SK-N-MC (cell line): ENCODE measurements at regions not wholly inside any gene's neighbourhood (a gene's known extent, or its start where the extent isn't known, plus 50 kb on each side); places are given as distances from the start of the nearest gene placed in this dataset.

Experiments used
- DNase-seq: peaks from one replicate; pipeline ENCODE4 v3.0.0-alpha.2; 2011; ENCODE audit warnings: low read depth, low spot score
- H3K27ac ChIP-seq: fragments of 200-600 bp; sonication (generic); 2 replicates; pipeline ENCODE4 v1.5.1; 2016; ENCODE audit warnings: mixed run types
- H3K36me3 ChIP-seq: fragments of 200-600 bp; sonication (generic); 2 replicates; pipeline ENCODE4 v1.6.1; 2017; ENCODE audit warnings: antibody characterized with exemption, low read length, mixed read lengths; ENCODE audit not compliant: insufficient read depth
- H3K4me3 ChIP-seq: fragments of 200-600 bp; sonication (generic); 2 replicates; pipeline ENCODE4 v1.5.1; 2016
- H3K9ac ChIP-seq: fragments of 200-600 bp; sonication (generic); 2 replicates; pipeline ENCODE4 v1.8.0; 2017; ENCODE audit warnings: mixed run types, mixed read lengths; ENCODE audit not compliant: insufficient read length
- H3K9me3 ChIP-seq: fragments of 200-600 bp; sonication (generic); 2 replicates; pipeline ENCODE4 v1.6.1; 2017; ENCODE audit warnings: low read depth, mild to moderate bottlenecking, antibody characterized with exemption, low read length, moderate library complexity, mixed read lengths
- EZH2 ChIP-seq: fragments of 200-600 bp; sonication (generic); IDR thresholded peaks from one replicate; pipeline ENCODE4 v1.6.1; 2017; ENCODE audit warnings: antibody characterized with exemption
- FOXP2 ChIP-seq: optimal IDR thresholded peaks from 2 replicates; pipeline ENCODE3; 2011; ENCODE audit warnings: mild to moderate bottlenecking, moderate library complexity; ENCODE audit not compliant: insufficient read depth; ENCODE audit errors: extremely low read length, control extremely low read depth
- POLR2AphosphoS5 ChIP-seq: IDR thresholded peaks from 2 replicates; pipeline ENCODE4 v1.6.1; 2012; ENCODE audit warnings: mild to moderate bottlenecking, low read depth, low read length, borderline replicate concordance

DNA sequence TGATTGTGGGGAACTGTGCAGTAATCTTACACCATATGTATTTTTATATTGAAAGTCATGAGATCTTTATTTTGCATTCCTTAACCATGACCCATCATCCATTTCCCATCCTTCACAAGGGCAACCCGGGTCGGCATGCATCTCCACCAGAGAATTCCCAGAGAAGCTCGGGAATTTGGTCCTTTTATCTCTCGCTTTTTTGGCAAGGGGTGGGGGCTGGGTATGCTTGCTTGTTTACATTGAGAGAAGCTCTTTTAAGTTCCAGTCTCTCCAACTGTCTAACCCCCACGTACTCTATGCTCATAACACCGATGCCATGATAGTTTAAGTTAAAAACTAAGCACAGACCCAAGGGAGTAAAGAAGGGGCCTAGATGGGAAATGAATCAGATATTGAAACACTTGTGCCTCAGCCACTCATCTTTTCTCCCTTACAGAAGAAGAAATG is 109.9 kb upstream of the NFIB start:
- H3K27ac ChIP-seq, result no peak overlapping the region

GRCh38 chr9:14421291-14421690 is 107.3 kb upstream of the NFIB start:
- DNase-seq, result no peak
- no peak for TF ChIP-seq FOXP2
- TF ChIP-seq EZH2, result no peak
- TF ChIP-seq POLR2AphosphoS5, result no peak
- no peak overlapping the region for H3K27ac ChIP-seq
- H3K4me3 ChIP-seq, result no peak overlapping the region
- H3K9me3 ChIP-seq, result no peaks in the 10 kb centered on the region
- H3K36me3 ChIP-seq, result no peaks in the 10 kb centered on the region
- H3K9ac ChIP-seq, result no peak overlapping the region

More for the DNA sequence above, 109.9 kb upstream of the NFIB start:
- no peak overlapping the region for H3K4me3 ChIP-seq
- H3K9me3 ChIP-seq, result no peaks in the 10 kb centered on the region
- DNase-seq, result no peak
- no peaks in the 10 kb centered on the region for H3K36me3 ChIP-seq
- TF ChIP-seq POLR2AphosphoS5, result no peak
- TF ChIP-seq FOXP2, result no peak
- TF ChIP-seq EZH2, result no peak
- no peak overlapping the region for H3K9ac ChIP-seq

DNA sequence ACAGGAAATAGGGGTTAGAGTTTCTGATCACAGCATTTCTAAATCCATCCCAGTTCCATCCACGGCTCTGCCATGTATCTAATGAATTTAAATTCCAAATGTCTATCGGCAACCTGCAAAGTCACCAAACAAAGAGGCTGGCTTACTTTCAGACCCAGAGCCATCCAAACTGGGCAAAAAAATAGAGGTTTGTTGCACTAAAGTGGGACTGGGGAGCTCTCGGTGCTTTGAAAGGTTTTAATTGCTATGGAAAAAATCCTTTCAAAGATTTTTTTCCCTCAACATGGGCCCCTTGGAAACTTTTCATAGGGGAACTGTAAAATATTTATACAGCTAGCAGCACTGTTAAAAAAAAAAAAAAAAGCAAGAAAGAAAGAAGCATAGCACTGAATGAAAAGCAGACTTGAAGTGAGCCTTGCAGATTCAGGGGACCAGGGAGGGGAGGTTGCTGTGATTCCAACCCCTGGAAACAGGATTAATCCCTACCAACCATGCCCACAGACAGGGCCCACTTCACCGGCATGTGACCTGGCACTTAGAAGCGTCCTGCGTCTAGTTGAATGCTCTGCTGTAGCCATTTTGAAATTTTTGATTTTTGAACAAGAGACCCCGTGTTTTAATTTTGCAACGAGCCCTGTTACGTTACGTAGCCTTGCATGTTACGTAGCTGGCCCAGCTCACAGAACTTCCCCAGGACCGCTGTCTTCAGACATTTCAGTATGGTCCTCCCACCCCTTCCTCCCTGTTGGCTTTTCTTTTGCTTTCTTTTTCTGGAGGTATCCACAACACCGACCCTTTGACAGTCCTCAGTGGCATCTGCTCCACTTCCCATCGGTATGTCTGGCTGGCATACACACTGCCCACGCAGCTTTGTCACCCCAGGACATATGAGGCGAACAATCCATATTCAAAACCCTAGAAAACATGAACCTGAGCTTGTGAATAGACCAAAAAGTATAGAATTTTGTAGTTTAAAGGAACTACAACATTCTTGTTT is 105.3 kb upstream of the NFIB start:
- peak overlapping the region; percentile 99 for H3K27ac ChIP-seq
- peak overlapping the region; percentile 76 for H3K9ac ChIP-seq

GRCh38 chr9:14418301-14418940 is 104.5 kb upstream of the NFIB start:
- peak overlapping the region; percentile 99 for H3K27ac ChIP-seq
- peak; percentile 95 for DNase-seq
- H3K36me3 ChIP-seq, result no peaks in the 10 kb centered on the region
- no peaks in the 10 kb centered on the region for H3K9me3 ChIP-seq
- H3K9ac ChIP-seq, result peak overlapping the region; percentile 76
- TF ChIP-seq EZH2 (no peak), FOXP2 (peak; percentile 84), POLR2AphosphoS5 (peak; percentile 33; the same call in 1 of the 2 replicates)
- peak overlapping the region; percentile 70 for H3K4me3 ChIP-seq

More for the DNA sequence above, 105.3 kb upstream of the NFIB start:
- no peak for TF ChIP-seq EZH2
- TF ChIP-seq POLR2AphosphoS5, result no peak; the same call in 1 of the 2 replicates
- no peak for TF ChIP-seq FOXP2
- Histone ChIP-seq H3K4me3 (peak overlapping the region; percentile 70), H3K36me3 (no peaks in the 10 kb centered on the region), H3K9me3 (no peaks in the 10 kb centered on the region)
- peak; percentile 99 for DNase-seq

DNA sequence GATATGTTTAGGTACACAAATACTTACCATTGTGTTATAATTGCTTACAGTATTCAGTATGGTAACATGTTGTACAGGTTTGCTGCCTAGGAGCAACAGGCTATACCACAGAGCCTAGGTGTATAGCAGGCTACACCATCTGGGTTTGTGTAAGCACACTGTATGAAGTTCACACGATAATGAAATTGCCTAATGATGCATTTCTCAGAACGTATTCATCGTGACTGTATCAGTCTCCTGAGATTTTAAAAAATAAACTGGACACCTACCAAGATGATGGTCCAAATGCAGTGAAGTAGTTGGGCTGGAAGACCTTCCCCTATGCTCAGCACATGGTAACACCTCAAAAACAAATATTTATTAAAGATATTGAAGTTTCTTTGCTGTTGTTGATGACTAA is 103.3 kb upstream of the NFIB start:
- no peaks in the 10 kb centered on the region for H3K36me3 ChIP-seq
- TF ChIP-seq FOXP2 (no peak), POLR2AphosphoS5 (no peak), EZH2 (no peak)
- no peaks in the 10 kb centered on the region for H3K9me3 ChIP-seq
- H3K27ac ChIP-seq, result peak overlapping the region; percentile 99; the same call in 1 of the 2 replicates
- no peak overlapping the region for H3K9ac ChIP-seq
- no peak overlapping the region for H3K4me3 ChIP-seq
- DNase-seq, result no peak

DNA sequence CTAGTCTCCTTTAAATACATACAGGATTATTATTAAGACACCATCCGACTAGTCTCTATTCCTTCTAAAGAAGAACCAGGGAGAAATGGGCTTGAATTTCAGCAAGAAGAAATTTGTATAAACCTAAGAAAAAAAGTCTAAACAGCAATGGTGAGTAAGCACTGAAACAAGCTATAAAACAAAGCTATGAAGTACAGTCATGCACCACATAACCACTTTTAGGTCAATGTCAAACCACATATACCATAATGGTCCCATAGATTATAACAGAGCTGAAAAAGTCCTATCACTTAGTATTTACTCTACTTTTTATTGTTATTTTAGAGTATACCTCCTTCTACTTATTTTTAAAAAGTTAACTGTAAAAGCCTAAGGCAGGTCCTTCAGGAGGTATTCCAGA is 102.0 kb upstream of the NFIB start:
- no peak overlapping the region for H3K4me3 ChIP-seq

DNA sequence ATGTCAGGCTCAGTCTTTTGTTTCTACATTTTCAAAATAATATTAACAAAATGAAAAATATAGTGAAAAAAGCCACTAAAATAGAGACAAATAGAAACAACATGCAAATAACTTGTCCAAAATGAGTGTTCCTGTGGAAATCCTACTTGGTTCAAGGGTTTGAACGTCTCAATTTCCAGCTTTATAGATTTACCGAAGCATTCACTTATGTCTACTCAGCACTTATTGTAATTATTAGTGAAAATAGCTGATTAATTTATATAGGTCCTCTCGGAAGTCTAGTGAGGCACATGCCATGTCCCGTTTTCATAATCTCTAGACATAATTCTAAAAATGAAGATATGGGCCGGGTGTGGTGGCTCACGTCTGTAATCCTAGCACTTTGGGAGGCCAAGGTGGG is 99.9 kb upstream of the NFIB start:
- no peak overlapping the region for H3K9ac ChIP-seq
- no peak for TF ChIP-seq EZH2
- TF ChIP-seq POLR2AphosphoS5, result no peak
- TF ChIP-seq FOXP2, result no peak
- H3K27ac ChIP-seq, result no peak overlapping the region
- no peak overlapping the region for H3K4me3 ChIP-seq
- H3K9me3 ChIP-seq, result no peaks in the 10 kb centered on the region
- no peak for DNase-seq
- H3K36me3 ChIP-seq, result no peaks in the 10 kb centered on the region

More for the DNA sequence above, 102.0 kb upstream of the NFIB start:
- H3K9ac ChIP-seq, result no peak overlapping the region
- TF ChIP-seq FOXP2 (no peak), EZH2 (no peak), POLR2AphosphoS5 (no peak)
- H3K9me3 ChIP-seq, result no peaks in the 10 kb centered on the region
- DNase-seq, result no peak
- no peaks in the 10 kb centered on the region for H3K36me3 ChIP-seq
- H3K27ac ChIP-seq, result no peak overlapping the region

GRCh38 chr9:14412775-14413174 is 98.8 kb upstream of the NFIB start:
- no peak overlapping the region for H3K27ac ChIP-seq
- H3K36me3 ChIP-seq, result no peaks in the 10 kb centered on the region
- H3K4me3 ChIP-seq, result no peak overlapping the region
- no peaks in the 10 kb centered on the region for H3K9me3 ChIP-seq
- no peak for DNase-seq
- H3K9ac ChIP-seq, result no peak overlapping the region
- TF ChIP-seq EZH2 (no peak), POLR2AphosphoS5 (no peak), FOXP2 (no peak)
